ENCODE measurements at regions not wholly inside any gene's neighbourhood (a gene's known extent, or its start where the extent isn't known, plus 50 kb on each side); places are given as distances from the start of the nearest gene placed in this dataset.

DNA sequence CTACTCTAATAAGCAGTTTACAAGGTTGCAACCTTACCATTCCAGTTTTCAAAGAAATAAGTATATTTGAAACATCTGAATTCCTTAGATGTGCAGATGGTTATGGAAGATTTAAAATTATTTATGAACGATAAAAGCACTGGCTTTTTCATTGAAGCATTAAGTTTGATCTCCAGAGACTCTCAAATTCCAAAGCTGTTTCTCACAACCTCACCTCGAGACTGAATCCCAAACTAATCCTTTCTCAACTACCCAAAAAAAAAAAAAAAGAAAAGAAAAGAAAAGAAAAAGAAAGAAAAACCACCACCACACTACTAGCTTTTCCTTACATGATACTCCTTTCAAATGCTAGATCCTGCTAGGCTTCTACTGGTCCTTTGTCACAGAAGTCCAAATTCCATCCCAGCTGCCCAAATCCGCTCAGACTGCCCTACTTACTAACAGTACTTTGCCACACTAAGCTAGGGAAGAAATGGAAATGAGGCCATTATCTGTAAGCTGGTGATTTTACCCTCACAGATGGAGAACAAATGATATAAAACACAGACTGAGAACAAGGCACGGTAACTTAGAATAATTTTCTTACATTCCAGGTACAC, 100.6 kb upstream of the CDK1 start:
- TF ChIP-seq, protein P1, sequence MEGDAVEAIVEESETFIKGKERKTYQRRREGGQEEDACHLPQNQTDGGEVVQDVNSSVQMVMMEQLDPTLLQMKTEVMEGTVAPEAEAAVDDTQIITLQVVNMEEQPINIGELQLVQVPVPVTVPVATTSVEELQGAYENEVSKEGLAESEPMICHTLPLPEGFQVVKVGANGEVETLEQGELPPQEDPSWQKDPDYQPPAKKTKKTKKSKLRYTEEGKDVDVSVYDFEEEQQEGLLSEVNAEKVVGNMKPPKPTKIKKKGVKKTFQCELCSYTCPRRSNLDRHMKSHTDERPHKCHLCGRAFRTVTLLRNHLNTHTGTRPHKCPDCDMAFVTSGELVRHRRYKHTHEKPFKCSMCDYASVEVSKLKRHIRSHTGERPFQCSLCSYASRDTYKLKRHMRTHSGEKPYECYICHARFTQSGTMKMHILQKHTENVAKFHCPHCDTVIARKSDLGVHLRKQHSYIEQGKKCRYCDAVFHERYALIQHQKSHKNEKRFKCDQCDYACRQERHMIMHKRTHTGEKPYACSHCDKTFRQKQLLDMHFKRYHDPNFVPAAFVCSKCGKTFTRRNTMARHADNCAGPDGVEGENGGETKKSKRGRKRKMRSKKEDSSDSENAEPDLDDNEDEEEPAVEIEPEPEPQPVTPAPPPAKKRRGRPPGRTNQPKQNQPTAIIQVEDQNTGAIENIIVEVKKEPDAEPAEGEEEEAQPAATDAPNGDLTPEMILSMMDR (conservative IDR thresholded peaks at IDR 0.05; ENCODE audit: low read depth, low read length): no peak
- TF ChIP-seq EZH2 (IDR thresholded peaks at IDR 0.05; ENCODE audit: borderline replicate concordance, low read depth, low read length, poor library complexity, severe bottlenecking): no peak

All from A673 (cell line).